NT2/D1 (cell line): ENCODE measurements at regions not wholly inside any gene's neighbourhood (a gene's known extent, or its start where the extent isn't known, plus 50 kb on each side); places are given as distances from the start of the nearest gene placed in this dataset.

Experiments
- SUZ12 ChIP-seq: IDR thresholded peaks from 2 replicates; pipeline ENCODE4 v1.6.1; 2011; ENCODE audit not compliant: insufficient read length, insufficient read depth; ENCODE audit errors: extremely low read depth
- YY1 ChIP-seq: IDR thresholded peaks from 2 replicates; pipeline ENCODE4 v1.6.1; 2011; ENCODE audit not compliant: insufficient read length, insufficient read depth
- ZNF274 ChIP-seq: IDR thresholded peaks from 2 replicates; pipeline ENCODE4 v1.6.1; 2011; ENCODE audit warnings: mild to moderate bottlenecking, low read depth, low read length

- TF ChIP-seq YY1, result no peak
- no peak for TF ChIP-seq ZNF274
- TF ChIP-seq SUZ12, result no peak
Observed at GRCh38 chr20:40748182-40748581, 59.1 kb upstream of the MAFB start.
